ENCODE measurements at regions not wholly inside any gene's neighbourhood (a gene's known extent, or its start where the extent isn't known, plus 50 kb on each side); places are given as distances from the start of the nearest gene placed in this dataset.

GRCh38 chr17:53046781-53047180 lies 775.9 kb upstream of the KIF2B start:
- TF ChIP-seq POLR2A (IDR thresholded peaks at IDR 0.05) (no peak), CTCF (IDR thresholded peaks at IDR 0.05) (no peak)

GRCh38 chr17:53039981-53040380 lies 782.7 kb upstream of the KIF2B start:
- TF ChIP-seq CTCF (IDR thresholded peaks at IDR 0.05) (no peak), POLR2A (IDR thresholded peaks at IDR 0.05) (no peak)
- intact Hi-C loops (cut with DNase I) = no loop called here
- H3K27me3 ChIP-seq = no peaks in the 10 kb centered on the region
- H3K9me3 ChIP-seq = no peaks in the 10 kb centered on the region
- H3K4me1 ChIP-seq = no peaks in the 10 kb centered on the region
- no peak for DNase-seq
- no peak overlapping the region for H3K4me3 ChIP-seq
- ATAC-seq = no peak
- no peak overlapping the region for H3K27ac ChIP-seq
- H3K36me3 ChIP-seq = no peaks in the 10 kb centered on the region

More at GRCh38 chr17:53046781-53047180, 775.9 kb upstream of the KIF2B start:
- intact Hi-C loops (cut with DNase I) = no loop called here
- WGBS (ENCODE audit: insufficient coverage, low coverage, low lambda C conversion rate, missing lambda C conversion rate) = no CpG with 5 or more reads among the region's 2 CpGs
- no peaks in the 10 kb centered on the region for H3K36me3 ChIP-seq
- H3K27ac ChIP-seq = no peak overlapping the region
- no peaks in the 10 kb centered on the region for H3K27me3 ChIP-seq
- no peaks in the 10 kb centered on the region for H3K9me3 ChIP-seq
- DNase-seq (no peak), ATAC-seq (no peak)
- no peaks in the 10 kb centered on the region for H3K4me1 ChIP-seq
- no peak overlapping the region for H3K4me3 ChIP-seq

- no peak for DNase-seq
- Histone ChIP-seq H3K9me3 (no peaks in the 10 kb centered on the region), H3K4me1 (no peaks in the 10 kb centered on the region), H3K4me3 (no peak overlapping the region), H3K27me3 (no peaks in the 10 kb centered on the region), H3K27ac (no peak overlapping the region), H3K36me3 (no peaks in the 10 kb centered on the region)
- TF ChIP-seq POLR2A (IDR thresholded peaks at IDR 0.05) (no peak), CTCF (IDR thresholded peaks at IDR 0.05) (no peak)
- no peak for ATAC-seq
- intact Hi-C loops (cut with DNase I) = no loop called here
Measured at GRCh38 chr17:53033297-53033696, 789.4 kb upstream of the KIF2B start.

GRCh38 chr17:53032861-53033271 lies 789.9 kb upstream of the KIF2B start:
- Histone ChIP-seq H3K9me3 (no peaks in the 10 kb centered on the region), H3K4me3 (no peak overlapping the region), H3K27me3 (no peaks in the 10 kb centered on the region), H3K36me3 (no peaks in the 10 kb centered on the region), H3K4me1 (no peaks in the 10 kb centered on the region), H3K27ac (no peak overlapping the region)
- 0% methylated on average over 1 of the region's 3 CpGs for WGBS (ENCODE audit: insufficient coverage, low coverage, low lambda C conversion rate, missing lambda C conversion rate)
- intact Hi-C loops (cut with DNase I) = no loop called here
- TF ChIP-seq POLR2A (IDR thresholded peaks at IDR 0.05) (no peak), CTCF (IDR thresholded peaks at IDR 0.05) (peak; percentile 28 to 55 (median 31))
- DNase-seq (no peak), ATAC-seq (peak in 3 of 4 donors; percentile 40 to 71 (median 43))

GRCh38 chr17:53017227-53017626 lies 805.5 kb upstream of the KIF2B start:
- intact Hi-C loops (cut with DNase I) = no loop called here
- ATAC-seq (no peak), DNase-seq (no peak)
- Histone ChIP-seq H3K4me3 (no peak overlapping the region), H3K27me3 (no peaks in the 10 kb centered on the region), H3K9me3 (no peaks in the 10 kb centered on the region), H3K4me1 (no peaks in the 10 kb centered on the region), H3K27ac (no peak overlapping the region), H3K36me3 (no peaks in the 10 kb centered on the region)
- TF ChIP-seq CTCF (IDR thresholded peaks at IDR 0.05) (no peak), POLR2A (IDR thresholded peaks at IDR 0.05) (no peak)
